IMR-90 (cell line): ENCODE measurements at regions not wholly inside any gene's neighbourhood (a gene's known extent, or its start where the extent isn't known, plus 50 kb on each side); places are given as distances from the start of the nearest gene placed in this dataset.

Experiments used
- ATAC-seq: fragments of 200-7000 bp; cut with Tn5 transposase; 2 replicates; pipeline ENCODE4 v1.9.1; 2020; ENCODE audit warnings: low read depth, mild to moderate bottlenecking, moderate library complexity
- BruUV-seq: library from RNA; stranded (reverse); fragments of 400-500 nt; replicated peaks from 2 replicates; lab custom pipeline; 2021; lab: Mats Ljungman, UMichigan
- CTCF ChIA-PET: fragments of 300-600 bp; formaldehyde crosslinking; extraction: SDS; loops from one replicate; lab custom pipeline; 2021; ENCODE audit warnings: antibody characterized with exemption; lab: Yijun Ruan, JAX
- POLR2A ChIA-PET: fragments of 300-600 bp; sonication (Branson Sonifier 250); formaldehyde crosslinking; loops from one replicate; lab custom pipeline; 2022; ENCODE audit warnings: antibody characterized with exemption; ENCODE audit not compliant: unreplicated experiment; lab: Charles Lee
- DNase-seq: peaks from one replicate; pipeline ENCODE4 v3.0.0; 2013
- H2AFZ ChIP-seq: replicated peaks from 2 replicates; pipeline ENCODE3; 2013; ENCODE audit warnings: low read length, mild to moderate bottlenecking; ENCODE audit not compliant: poor library complexity
- H2AK5ac ChIP-seq: 2 replicates; pipeline ENCODE4 v1.6.1; 2013; ENCODE audit warnings: low read depth, low read length, inconsistent platforms
- H2AK9ac ChIP-seq: replicated peaks from 2 replicates; pipeline ENCODE3; 2013; ENCODE audit warnings: mild to moderate bottlenecking, low read depth, low read length, moderate library complexity; ENCODE audit not compliant: poor library complexity
- H2BK120ac ChIP-seq: 2 replicates; pipeline ENCODE4 v1.6.1; 2013; ENCODE audit warnings: low read depth, low read length, inconsistent platforms
- H2BK15ac ChIP-seq: 3 replicates; pipeline ENCODE4 v1.6.1; 2013; ENCODE audit warnings: low read depth, low read length, inconsistent platforms
- H2BK20ac ChIP-seq: 2 replicates; pipeline ENCODE4 v1.6.1; 2013; ENCODE audit warnings: low read depth, mild to moderate bottlenecking, inconsistent platforms, low read length, moderate library complexity
- H2BK5ac ChIP-seq: 2 replicates; pipeline ENCODE4 v1.6.1; 2013; ENCODE audit warnings: mild to moderate bottlenecking, low read depth, low read length, inconsistent platforms; ENCODE audit not compliant: poor library complexity, severe bottlenecking
- H3K14ac ChIP-seq: replicated peaks from 2 replicates; pipeline ENCODE4 v1.6.1; 2013; ENCODE audit warnings: low read depth, low read length, inconsistent platforms
- H3K18ac ChIP-seq: 2 replicates; pipeline ENCODE4 v1.6.1; 2013; ENCODE audit warnings: low read depth, low read length, control low read depth
- H3K23ac ChIP-seq: 2 replicates; pipeline ENCODE4 v1.6.1; 2013; ENCODE audit warnings: low read depth, low read length, inconsistent platforms
- H3K27ac ChIP-seq: 2 replicates; pipeline ENCODE4 v1.5.1; 2013; ENCODE audit warnings: mild to moderate bottlenecking, control low read depth, low read length; ENCODE audit not compliant: insufficient read depth
- H3K27me3 ChIP-seq: 2 replicates; pipeline ENCODE4 v1.6.1; 2013; ENCODE audit warnings: low read length; ENCODE audit not compliant: control insufficient read depth, insufficient read depth
- H3K36me3 ChIP-seq: 2 replicates; pipeline ENCODE4 v1.6.1; 2013; ENCODE audit warnings: low read length, mixed read lengths; ENCODE audit not compliant: control insufficient read depth, insufficient read depth
- H3K4ac ChIP-seq: 2 replicates; pipeline ENCODE4 v1.6.1; 2013; ENCODE audit warnings: low read depth, low read length, inconsistent platforms
- H3K4me1 ChIP-seq: 2 replicates; pipeline ENCODE4 v1.6.1; 2013; ENCODE audit warnings: low read length, mixed read lengths; ENCODE audit not compliant: control insufficient read depth, insufficient read depth
- H3K4me2 ChIP-seq: 2 replicates; pipeline ENCODE4 v1.6.1; 2013; ENCODE audit warnings: low read depth, mild to moderate bottlenecking, control low read depth, low read length, moderate library complexity
- H3K4me3 ChIP-seq: 2 replicates; pipeline ENCODE4 v1.5.1; 2013; ENCODE audit warnings: low read depth, mild to moderate bottlenecking, control low read depth, low read length, moderate library complexity; ENCODE audit not compliant: insufficient read depth
- H3K56ac ChIP-seq: 2 replicates; pipeline ENCODE4 v1.6.1; 2013; ENCODE audit warnings: low read length, inconsistent platforms; ENCODE audit not compliant: insufficient read depth; ENCODE audit errors: extremely low read depth
- H3K79me1 ChIP-seq, 2 experiments: 2 replicates each; pipeline ENCODE4 v1.6.1; 2013; ENCODE audit warnings: low read length in 2 of 2, inconsistent platforms in 1 of 2, low read depth in 1 of 2
- H3K9ac ChIP-seq: 2 replicates; pipeline ENCODE4 v1.6.1; 2013; ENCODE audit warnings: low read depth, low read length, control low read depth
- H3K9me1 ChIP-seq: 2 replicates; pipeline ENCODE4 v1.6.1; 2013; ENCODE audit warnings: low read length, inconsistent platforms; ENCODE audit not compliant: insufficient read depth
- H3K9me3 ChIP-seq: 2 replicates; pipeline ENCODE4 v1.6.1; 2013; ENCODE audit warnings: low read length; ENCODE audit not compliant: control insufficient read depth, insufficient read depth
- H4K20me1 ChIP-seq: 2 replicates; pipeline ENCODE4 v1.6.1; 2013; ENCODE audit warnings: low read length, inconsistent platforms; ENCODE audit not compliant: insufficient read depth
- H4K5ac ChIP-seq: 2 replicates; pipeline ENCODE4 v1.6.1; 2013; ENCODE audit warnings: mild to moderate bottlenecking, low read depth, low read length, control low read depth
- H4K8ac ChIP-seq, 2 experiments: 2 replicates each; pipeline ENCODE4 v1.6.1; 2013; ENCODE audit warnings: low read depth in 2 of 2, low read length in 2 of 2, control low read depth in 1 of 2, inconsistent platforms in 1 of 2
- H4K91ac ChIP-seq: 2 replicates; pipeline ENCODE4 v1.6.1; 2013; ENCODE audit warnings: low read depth, low read length, inconsistent platforms; ENCODE audit not compliant: insufficient read depth
- CEBPB ChIP-seq: IDR thresholded peaks from 2 replicates; pipeline ENCODE4 v1.6.1; 2012; ENCODE audit warnings: low read depth, low read length, improper control_type of control experiment
- CHD1 ChIP-seq: IDR thresholded peaks from 2 replicates; pipeline ENCODE4 v1.6.1; 2012; ENCODE audit warnings: low read depth, low read length, improper control_type of control experiment
- CTCF ChIP-seq: conservative IDR thresholded peaks from 2 replicates; pipeline ENCODE4 v1.5.1; 2012; ENCODE audit warnings: mild to moderate bottlenecking, low read depth, low read length, improper control_type of control experiment
- ELK1 ChIP-seq: fragments of 150-350 bp; IDR thresholded peaks from 2 replicates; pipeline ENCODE4 v1.6.1; 2016; ENCODE audit warnings: low read depth, mild to moderate bottlenecking, low read length, moderate library complexity, borderline replicate concordance
- MAFK ChIP-seq: IDR thresholded peaks from 2 replicates; pipeline ENCODE4 v1.6.1; 2012; ENCODE audit warnings: low read depth, low read length, improper control_type of control experiment
- MXI1 ChIP-seq: IDR thresholded peaks from 2 replicates; pipeline ENCODE4 v1.6.1; 2012; ENCODE audit warnings: low read depth, mild to moderate bottlenecking, low read length, moderate library complexity, borderline replicate concordance
- POLR2A ChIP-seq: IDR thresholded peaks from 2 replicates; pipeline ENCODE4 v1.6.1; 2012; ENCODE audit warnings: mild to moderate bottlenecking, low read depth, low read length
- RAD21 ChIP-seq: IDR thresholded peaks from 2 replicates; pipeline ENCODE4 v1.6.1; 2012; ENCODE audit warnings: low read length, improper control_type of control experiment
- RCOR1 ChIP-seq: IDR thresholded peaks from 2 replicates; pipeline ENCODE4 v1.6.1; 2012; ENCODE audit warnings: mild to moderate bottlenecking, low read length, improper control_type of control experiment; ENCODE audit not compliant: insufficient replicate concordance
- USF2 ChIP-seq: fragments of 150-350 bp; IDR thresholded peaks from 2 replicates; pipeline ENCODE4 v1.6.1; 2017; ENCODE audit warnings: mild to moderate bottlenecking, antibody characterized with exemption, low read length, low read depth
- WGBS, 2 experiments: methylation state at CpG; one replicate each; pipeline versions ENCODE4 v1.1.5 to v1.1.7; 2013; ENCODE audit warnings: missing lambda C conversion rate in 2 of 2; ENCODE audit not compliant: insufficient read length in 1 of 2; ENCODE audit errors: extremely low coverage in 2 of 2; 5-methylcytosine and 5-hydroxymethylcytosine counted together
- dilution Hi-C: fragments of 300-500 bp; cut with HindIII; formaldehyde crosslinking; loops from one replicate; pipeline ENCODE4 v1.14.3; 2018; ENCODE audit warnings: low sequenced_read_pairs; ENCODE audit not compliant: unreplicated experiment
- in situ Hi-C: fragments of 300-500 bp; cut with MboI; formaldehyde crosslinking; loops from 3 replicates; pipeline ENCODE4 v1.14.3; 2019; ENCODE audit warnings: low sequenced_read_pairs, inconsistent platforms, mixed read lengths
- intact Hi-C: fragments of 100-400 bp; cut with micrococcal nuclease; formaldehyde crosslinking; loops from 2 replicates; pipeline ENCODE4 v1.10.0; 2022

- Histone ChIP-seq H3K27me3 (no peaks in the 10 kb centered on the region), H2AFZ (no peak overlapping the region), H3K23ac (no peak overlapping the region), H2AK5ac (no peak overlapping the region), H3K27ac (no peak overlapping the region), H2BK5ac (no peak overlapping the region), H3K4ac (no peak overlapping the region), H3K56ac (no peak overlapping the region), H3K4me2 (no peak overlapping the region), H2BK15ac (no peak overlapping the region), H3K4me3 (no peak overlapping the region), H4K91ac (no peak overlapping the region), H4K20me1 (no peaks in the 10 kb centered on the region), H3K9me3 (peaks cover 10% of the 10 kb centered on the region), H3K79me1 (no peaks in the 10 kb centered on the region), H2BK120ac (no peak overlapping the region), H3K9ac (no peak overlapping the region), H3K4me1 (no peaks in the 10 kb centered on the region), H4K8ac (no peak overlapping the region), H2BK20ac (no peak overlapping the region), H3K18ac (no peak overlapping the region), H3K36me3 (no peaks in the 10 kb centered on the region), H4K5ac (no peak overlapping the region), H2AK9ac (no peak overlapping the region), H3K14ac (no peak overlapping the region), H3K9me1 (no peaks in the 10 kb centered on the region)
- no peak for ATAC-seq
- TF ChIP-seq CEBPB (no peak), CTCF (no peak), CHD1 (no peak), RAD21 (no peak), MAFK (no peak), POLR2A (no peak), USF2 (no peak), MXI1 (no peak), RCOR1 (no peak), ELK1 (no peak)
- in situ Hi-C loops (no loop called here), intact Hi-C loops (no loop called here), dilution Hi-C loops (no loop called here)
- ChIA-PET CTCF (no interaction called here), POLR2A (no interaction called here)
- WGBS, 2 experiments = no CpG with 5 or more reads among the region's 2 CpGs
- no TSS peak for BruUV-seq
- no peak for DNase-seq
These were observed 445.4 kb upstream of the NFIA start for GRCh38 chr1:60636946-60637345.
